Fibroblast of skin of scalp (primary cell): ENCODE measurements at regions not wholly inside any gene's neighbourhood (a gene's known extent, or its start where the extent isn't known, plus 50 kb on each side); places are given as distances from the start of the nearest gene placed in this dataset.
A peak's percentile ranks its signal among the peaks of the same experiment; 100 is the strongest.

Experiments
- DNase-seq: peaks from one replicate; pipeline ENCODE4 v3.0.0-alpha.2; 2013

- DNase-seq = no peak
Measured at GRCh38 chr10:83252596-83252995, 886.7 kb upstream of the GHITM start.

DNA sequence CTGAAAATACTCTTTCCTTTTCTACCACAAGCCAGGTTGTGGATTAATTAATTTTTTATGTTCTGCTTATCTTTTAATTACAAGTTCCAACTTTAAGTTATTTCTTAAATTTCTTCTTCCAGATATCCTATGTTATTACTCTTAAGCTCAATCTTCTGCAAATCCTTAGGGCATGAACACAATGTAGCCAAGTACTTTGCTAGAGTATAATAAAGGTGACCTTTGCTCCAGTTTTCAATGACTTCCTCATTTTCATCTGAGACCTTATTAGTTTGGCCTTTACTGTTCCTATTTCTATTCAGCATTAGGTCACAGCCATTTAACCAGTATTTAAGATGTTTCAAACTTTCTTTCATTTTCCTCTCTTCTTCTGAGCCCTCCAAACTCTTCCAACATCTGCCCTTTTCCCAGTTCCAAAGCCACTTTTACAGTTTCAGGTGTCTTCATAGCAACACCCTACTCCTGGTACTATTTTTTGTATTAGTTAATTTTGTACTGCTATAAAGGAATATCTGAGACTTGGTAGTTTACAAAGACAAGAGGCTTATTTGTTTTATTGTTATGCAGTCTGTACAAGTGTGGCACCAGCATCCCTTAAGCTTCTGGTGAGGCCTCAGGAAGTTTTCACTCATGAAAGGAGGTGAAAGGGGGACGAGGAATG lies 886.2 kb upstream of the GHITM start:
- no peak for DNase-seq

GRCh38 chr10:83254698-83255097 lies 884.6 kb upstream of the GHITM start:
- DNase-seq = no peak

- no peak for DNase-seq
Measured at GRCh38 chr10:83262434-83262833, 876.9 kb upstream of the GHITM start.

DNA sequence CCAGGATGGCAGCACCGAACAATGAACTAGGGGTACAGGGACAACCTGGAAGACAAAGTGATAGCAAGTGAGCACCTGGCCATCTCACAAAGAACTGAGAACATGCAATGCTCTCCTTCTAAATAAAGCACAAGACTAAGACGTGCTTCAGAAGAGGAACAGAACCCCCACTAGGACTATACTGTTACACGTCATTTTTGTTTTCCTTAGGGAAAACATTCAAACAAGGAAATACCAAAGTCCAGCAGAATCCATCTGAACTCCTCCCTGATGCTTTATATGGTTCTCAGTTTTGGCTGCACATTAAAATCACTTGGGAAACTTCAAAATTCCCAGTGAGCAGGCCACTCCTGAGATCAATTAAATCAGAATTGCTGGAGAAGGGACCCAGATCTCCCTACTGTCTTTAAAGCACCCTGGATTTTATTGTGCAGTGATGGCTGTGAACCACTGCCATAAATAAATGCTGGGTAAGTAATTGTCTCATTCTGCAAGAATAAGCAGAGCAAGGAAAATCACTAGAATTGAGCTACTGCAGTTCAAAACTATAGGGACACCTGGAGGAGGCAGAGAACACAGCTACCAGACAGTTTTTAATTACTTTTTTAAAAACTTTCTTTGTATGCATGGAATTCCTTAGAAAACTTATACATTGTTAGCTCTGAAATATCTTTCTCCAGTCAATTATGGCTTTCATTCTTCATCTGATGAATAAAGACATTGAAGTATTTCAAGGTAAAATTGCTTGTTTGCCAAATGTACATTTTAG lies 866.5 kb upstream of the GHITM start:
- peak; percentile 65 for DNase-seq

- peak; percentile 11 for DNase-seq
Measured at GRCh38 chr10:83274088-83274487, 865.2 kb upstream of the GHITM start.

GRCh38 chr10:83276971-83277370 lies 862.3 kb upstream of the GHITM start:
- no peak for DNase-seq

- no peak for DNase-seq
Measured at GRCh38 chr10:83283151-83283550, 856.2 kb upstream of the GHITM start.

DNA sequence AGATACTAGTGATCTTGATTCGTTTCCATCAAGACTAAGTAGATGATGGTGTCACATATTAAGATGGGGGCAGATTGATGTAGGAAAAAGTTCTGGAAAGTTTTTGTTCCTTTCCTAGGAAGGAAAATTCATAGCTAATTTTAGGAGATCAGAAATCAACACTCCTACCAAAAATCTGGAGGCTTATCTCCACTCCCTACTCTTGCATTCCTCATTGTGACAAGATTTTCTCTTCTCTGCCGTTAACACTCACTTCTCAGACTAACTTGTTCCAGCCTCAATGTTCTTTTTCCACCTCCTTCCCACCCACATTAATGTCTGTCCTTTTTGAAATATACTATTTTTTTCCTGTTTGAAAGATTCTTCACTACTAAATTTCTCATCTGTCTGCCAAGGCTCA lies 851.9 kb upstream of the GHITM start:
- no peak for DNase-seq

DNA sequence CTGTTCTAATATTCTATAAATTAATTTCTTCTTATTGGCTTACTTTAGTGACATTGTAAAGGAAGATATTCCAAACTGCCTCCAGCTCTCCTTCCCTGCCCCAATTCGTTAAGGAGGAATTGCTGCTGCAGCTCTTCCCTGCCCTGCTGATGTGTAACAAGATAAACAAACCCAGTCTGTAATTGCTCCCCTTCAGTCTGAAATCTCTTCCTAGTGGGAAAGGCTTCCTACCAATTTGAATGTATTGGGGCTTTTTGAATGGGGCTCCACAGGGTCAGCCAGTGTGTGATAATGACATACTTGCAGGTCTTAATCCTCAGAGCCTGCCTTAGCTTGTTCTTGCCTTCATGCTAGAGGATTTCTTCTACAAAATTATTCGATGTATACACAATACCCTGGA lies 849.9 kb upstream of the GHITM start:
- DNase-seq = no peak

GRCh38 chr10:83289948-83290347 lies 849.4 kb upstream of the GHITM start:
- DNase-seq = no peak

GRCh38 chr10:83301732-83302131 lies 837.6 kb upstream of the GHITM start:
- no peak for DNase-seq

- no peak for DNase-seq
Measured at GRCh38 chr10:83302623-83303022, 836.7 kb upstream of the GHITM start.

DNA sequence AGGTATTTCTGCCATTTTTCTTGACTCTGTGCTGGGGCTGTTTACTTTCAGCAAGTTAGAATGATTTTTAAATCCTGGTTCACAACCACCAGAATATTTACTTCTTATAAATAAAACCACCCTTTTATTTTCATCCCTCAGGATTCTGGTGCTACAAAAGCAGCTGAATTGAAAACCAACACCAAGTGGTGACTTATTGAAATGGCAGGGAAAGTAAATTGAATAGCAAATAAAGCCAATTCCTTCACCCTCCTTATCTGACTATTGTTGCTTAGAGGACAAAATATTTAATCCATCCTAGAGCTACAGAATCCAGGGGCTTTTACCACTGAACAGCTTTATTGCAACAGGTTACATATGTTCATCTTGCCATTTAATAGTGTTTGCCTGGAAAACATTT lies 828.6 kb upstream of the GHITM start:
- DNase-seq = no peak

GRCh38 chr10:83312570-83312969 lies 826.7 kb upstream of the GHITM start:
- DNase-seq = no peak

- DNase-seq = no peak
Measured at GRCh38 chr10:83332690-83333089, 806.6 kb upstream of the GHITM start.

GRCh38 chr10:83333566-83333965 lies 805.7 kb upstream of the GHITM start:
- DNase-seq = no peak

GRCh38 chr10:83343676-83344075 lies 795.6 kb upstream of the GHITM start:
- peak; percentile 76 for DNase-seq

- DNase-seq = peak; percentile 63
Measured at GRCh38 chr10:83346266-83346910, 792.9 kb upstream of the GHITM start.

DNA sequence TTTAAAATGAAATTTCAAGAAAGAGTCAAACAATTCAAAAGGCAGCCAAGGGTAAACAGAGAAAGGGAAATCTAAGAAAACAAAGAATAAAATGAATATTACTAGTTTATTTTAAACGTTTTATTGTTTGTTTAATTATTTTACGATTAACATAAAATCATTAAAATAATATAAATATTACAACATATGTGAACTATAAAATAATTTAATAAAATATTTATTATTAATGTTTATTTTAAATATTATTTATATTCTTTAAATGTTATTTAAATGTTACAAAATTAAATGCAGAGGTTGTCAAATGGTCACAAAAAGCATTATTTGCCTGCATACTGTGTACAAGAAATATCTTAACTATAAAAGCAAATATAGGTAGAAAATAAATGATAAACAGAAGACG lies 786.7 kb upstream of the GHITM start:
- no peak for DNase-seq

DNA sequence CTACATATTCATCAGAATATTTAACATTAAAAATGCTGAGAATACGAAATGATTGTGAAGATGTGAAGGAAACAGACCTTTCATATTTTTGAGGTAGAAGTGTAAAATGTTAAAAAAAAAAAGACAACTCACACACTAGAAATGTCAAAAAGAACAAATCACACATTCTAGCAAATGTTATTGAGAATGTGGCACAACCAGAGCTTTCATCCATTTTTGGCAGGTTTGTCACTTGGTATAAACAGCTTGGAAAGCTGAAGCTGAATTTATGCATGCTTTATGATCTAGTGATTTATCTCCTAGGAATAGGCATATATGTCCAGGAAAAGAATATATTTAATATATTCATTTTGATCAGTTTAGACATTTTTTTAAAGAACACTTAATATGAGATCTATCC lies 784.9 kb upstream of the GHITM start:
- no peak for DNase-seq

- no peak for DNase-seq
Measured at GRCh38 chr10:83357004-83357403, 782.3 kb upstream of the GHITM start.

- no peak for DNase-seq
Measured at GRCh38 chr10:83357627-83358026, 781.7 kb upstream of the GHITM start.

- no peak for DNase-seq
Measured at GRCh38 chr10:83367036-83367435, 772.3 kb upstream of the GHITM start.
